ENCODE measurements at regions not wholly inside any gene's neighbourhood (a gene's known extent, or its start where the extent isn't known, plus 50 kb on each side); places are given as distances from the start of the nearest gene placed in this dataset.

- no peak for DNase-seq
Measured at GRCh38 chr6:87935196-87935595, 112.4 kb upstream of the SPACA1 start.

- no peak for DNase-seq
Measured at GRCh38 chr6:87932361-87932760, 115.3 kb upstream of the SPACA1 start.

- peak; percentile 87 for DNase-seq
Measured at GRCh38 chr6:87929843-87930288, 117.8 kb upstream of the SPACA1 start.

GRCh38 chr6:87926687-87927086, 121.0 kb upstream of the SPACA1 start:
- DNase-seq = no peak

GRCh38 chr6:87926072-87926471, 121.6 kb upstream of the SPACA1 start:
- DNase-seq = no peak

GRCh38 chr6:87925373-87926060, 122.1 kb upstream of the SPACA1 start:
- peak; percentile 73 for DNase-seq

- no peak for DNase-seq
Measured at GRCh38 chr6:87923389-87924050, 124.1 kb upstream of the SPACA1 start.

- DNase-seq = peak; percentile 37
Measured at GRCh38 chr6:87922947-87923330, 124.7 kb upstream of the SPACA1 start.

GRCh38 chr6:87922196-87922946, 125.3 kb upstream of the SPACA1 start:
- no peak for DNase-seq

- no peak for DNase-seq
Measured at GRCh38 chr6:87921034-87921433, 126.6 kb upstream of the SPACA1 start.

GRCh38 chr6:87920245-87920644, 127.4 kb upstream of the SPACA1 start:
- DNase-seq = no peak

GRCh38 chr6:87919416-87919815, 128.2 kb upstream of the SPACA1 start:
- DNase-seq = no peak

- DNase-seq = no peak
Measured at GRCh38 chr6:87919001-87919400, 128.6 kb upstream of the SPACA1 start.

- DNase-seq = peak; percentile 42
Measured at GRCh38 chr6:87918461-87918941, 129.1 kb upstream of the SPACA1 start.

- DNase-seq = no peak
Measured at GRCh38 chr6:87917886-87918285, 129.8 kb upstream of the SPACA1 start.

GRCh38 chr6:87916446-87916845, 131.2 kb upstream of the SPACA1 start:
- no peak for DNase-seq

- no peak for DNase-seq
Measured at GRCh38 chr6:87914637-87915395, 132.8 kb upstream of the SPACA1 start.

- DNase-seq = no peak
Measured at GRCh38 chr6:87913974-87914373, 133.7 kb upstream of the SPACA1 start.

- no peak for DNase-seq
Measured at GRCh38 chr6:87912102-87912501, 135.5 kb upstream of the SPACA1 start.

- DNase-seq = no peak
Measured at GRCh38 chr6:87909849-87910248, 137.8 kb upstream of the SPACA1 start.

- no peak for DNase-seq
Measured at GRCh38 chr6:87908978-87909811, 138.4 kb upstream of the SPACA1 start.

- DNase-seq = no peak
Measured at GRCh38 chr6:87907521-87907920, 140.1 kb upstream of the SPACA1 start.
